OCI-LY7 (cell line): ENCODE measurements at regions not wholly inside any gene's neighbourhood (a gene's known extent, or its start where the extent isn't known, plus 50 kb on each side); places are given as distances from the start of the nearest gene placed in this dataset.

Source experiments
- BruUV-seq: library from RNA; stranded (reverse); fragments of 400-500 nt; replicated peaks from 2 replicates; lab custom pipeline; 2021; lab: Mats Ljungman, UMichigan
- CTCF ChIA-PET: fragments of 300-600 bp; sonication (Branson Sonifier 250); formaldehyde crosslinking; loops from one replicate; lab custom pipeline; 2022; ENCODE audit warnings: antibody characterized with exemption; ENCODE audit not compliant: unreplicated experiment; lab: Charles Lee
- POLR2A ChIA-PET: fragments of 300-600 bp; sonication (Branson Sonifier 250); formaldehyde crosslinking; loops from one replicate; lab custom pipeline; 2022; ENCODE audit warnings: antibody characterized with exemption; lab: Charles Lee
- DNase-seq: peaks from one replicate; pipeline ENCODE4 v3.0.0-alpha.2; 2015; ENCODE audit warnings: low spot score
- H2AFZ ChIP-seq: fragments of 200-600 bp; sonication (generic), shearing (Covaris generic); 2 replicates; pipeline ENCODE4 v1.6.1; 2014; ENCODE audit warnings: mild to moderate bottlenecking, antibody characterized with exemption, low read length, moderate library complexity
- H3K27ac ChIP-seq: fragments of 200-600 bp; sonication (generic); 2 replicates; pipeline ENCODE4 v1.5.1; 2014; ENCODE audit warnings: mixed run types, low read depth, mild to moderate bottlenecking, moderate library complexity, low read length, inconsistent platforms; ENCODE audit not compliant: poor library complexity, severe bottlenecking
- H3K36me3 ChIP-seq: fragments of 200-600 bp; sonication (generic); 2 replicates; pipeline ENCODE4 v1.6.1; 2014; ENCODE audit warnings: mild to moderate bottlenecking, antibody characterized with exemption, low read length, moderate library complexity, mixed read lengths; ENCODE audit not compliant: insufficient read depth
- H3K4me1 ChIP-seq: fragments of 200-600 bp; sonication (generic); 2 replicates; pipeline ENCODE4 v1.5.1; 2014; ENCODE audit warnings: mild to moderate bottlenecking, low read length; ENCODE audit not compliant: insufficient read depth, poor library complexity, severe bottlenecking
- H3K4me2 ChIP-seq: fragments of 200-600 bp; sonication (generic); 2 replicates; pipeline ENCODE4 v1.6.1; 2014; ENCODE audit warnings: mild to moderate bottlenecking, low read length
- H3K4me3 ChIP-seq: fragments of 200-600 bp; sonication (generic); 2 replicates; pipeline ENCODE4 v1.5.1; 2014; ENCODE audit warnings: mild to moderate bottlenecking, low read depth, low read length; ENCODE audit not compliant: poor library complexity, severe bottlenecking
- H3K79me2 ChIP-seq: fragments of 200-600 bp; sonication (generic); 2 replicates; pipeline ENCODE4 v1.6.1; 2016; ENCODE audit warnings: low read depth, mild to moderate bottlenecking, low read length, moderate library complexity, mixed read lengths; ENCODE audit not compliant: insufficient read depth
- H3K9me2 ChIP-seq: fragments of 200-600 bp; sonication (generic); 2 replicates; pipeline ENCODE4 v1.6.1; 2016; ENCODE audit warnings: mild to moderate bottlenecking, low read length, mixed read lengths; ENCODE audit not compliant: insufficient read depth
- H3K9me3 ChIP-seq: fragments of 200-600 bp; sonication (generic); 2 replicates; pipeline ENCODE4 v1.6.1; 2014; ENCODE audit warnings: mild to moderate bottlenecking, mixed run types, low read length, mixed read lengths
- H4K20me1 ChIP-seq: fragments of 200-600 bp; sonication (generic); 2 replicates; pipeline ENCODE4 v1.6.1; 2014; ENCODE audit warnings: mild to moderate bottlenecking, antibody characterized with exemption, low read length, moderate library complexity, mixed read lengths; ENCODE audit not compliant: insufficient read depth
- EZH2phosphoT487 ChIP-seq: fragments of 200-600 bp; sonication (generic); IDR thresholded peaks from 2 replicates; pipeline ENCODE4 v1.6.1; 2018; ENCODE audit warnings: low read depth, borderline replicate concordance, mild to moderate bottlenecking, mixed run types, antibody characterized with exemption, low read length, moderate library complexity, mixed read lengths
- intact Hi-C: fragments of 100-400 bp; cut with micrococcal nuclease; formaldehyde crosslinking; loops from one replicate; pipeline ENCODE4 v1.10.0; 2022; ENCODE audit not compliant: unreplicated experiment
- TF ChIP-seq, protein P1 (sequence below): fragments of 200-600 bp; sonication (generic); conservative IDR thresholded peaks from 2 replicates; pipeline ENCODE4 v1.5.1; 2014; ENCODE audit warnings: mild to moderate bottlenecking, antibody characterized with exemption, low read length, moderate library complexity, mixed read lengths

DNA sequence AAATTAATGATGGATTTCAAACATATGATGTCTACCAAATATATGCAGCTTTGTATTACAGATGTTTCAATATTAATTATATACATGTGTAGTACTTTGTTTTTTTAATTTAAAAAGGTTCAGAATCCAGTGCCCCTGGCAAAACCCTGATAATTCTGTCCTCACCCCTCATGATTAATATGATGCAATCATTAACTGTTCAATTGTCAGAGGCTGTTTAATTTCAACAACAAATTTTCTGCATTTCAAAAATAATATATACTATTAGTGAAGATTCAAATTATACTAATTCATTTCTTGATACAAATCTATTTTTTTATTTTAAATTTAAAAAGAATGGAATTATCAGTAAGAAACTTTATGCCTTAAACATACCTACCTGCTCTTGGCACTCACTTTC is 162.6 kb downstream of the HHIPL2 start:
- intact Hi-C loops, result no loop called here
- H3K4me2 ChIP-seq, result no peak overlapping the region
- H3K9me2 ChIP-seq, result no peaks in the 10 kb centered on the region
- DNase-seq, result no peak
- H3K4me1 ChIP-seq, result no peaks in the 10 kb centered on the region
- H2AFZ ChIP-seq, result no peak overlapping the region
- H3K36me3 ChIP-seq, result no peaks in the 10 kb centered on the region
- H4K20me1 ChIP-seq, result no peaks in the 10 kb centered on the region
- no peaks in the 10 kb centered on the region for H3K79me2 ChIP-seq
- no peak overlapping the region for H3K27ac ChIP-seq
- no TSS peak for BruUV-seq
- POLR2A ChIA-PET, result no interaction called here
- H3K4me3 ChIP-seq, result no peak overlapping the region
- no peaks in the 10 kb centered on the region for H3K9me3 ChIP-seq
- no peak for TF ChIP-seq EZH2phosphoT487
- CTCF ChIA-PET, result no interaction called here

DNA sequence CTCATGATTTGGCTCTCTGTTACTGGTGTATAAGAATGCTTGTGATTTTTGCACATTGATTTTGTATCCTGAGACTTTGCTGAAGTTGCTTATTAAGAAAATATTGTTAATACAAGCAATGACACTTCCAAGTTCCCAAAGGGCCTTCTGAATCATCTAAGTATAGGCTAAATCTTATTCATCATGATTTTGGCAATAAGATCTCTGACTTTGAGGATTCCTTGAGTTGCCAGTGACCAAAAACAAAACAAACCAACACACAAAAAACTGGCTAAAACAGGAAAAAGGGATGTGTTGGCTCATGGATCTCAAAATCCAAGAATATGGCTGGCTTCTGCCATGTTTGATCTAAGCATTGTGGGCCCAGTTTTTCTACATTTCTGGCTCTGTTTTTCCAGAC is 163.4 kb downstream of the HHIPL2 start:
- H3K4me3 ChIP-seq, result no peak overlapping the region
- DNase-seq, result no peak
- H3K9me3 ChIP-seq, result no peaks in the 10 kb centered on the region
- H3K9me2 ChIP-seq, result no peaks in the 10 kb centered on the region
- H3K79me2 ChIP-seq, result no peaks in the 10 kb centered on the region
- H3K36me3 ChIP-seq, result no peaks in the 10 kb centered on the region
- H4K20me1 ChIP-seq, result no peaks in the 10 kb centered on the region
- H2AFZ ChIP-seq, result no peak overlapping the region
- no peaks in the 10 kb centered on the region for H3K4me1 ChIP-seq
- POLR2A ChIA-PET, result no interaction called here
- intact Hi-C loops, result no loop called here
- no peak for TF ChIP-seq EZH2phosphoT487
- TF ChIP-seq, protein P1, sequence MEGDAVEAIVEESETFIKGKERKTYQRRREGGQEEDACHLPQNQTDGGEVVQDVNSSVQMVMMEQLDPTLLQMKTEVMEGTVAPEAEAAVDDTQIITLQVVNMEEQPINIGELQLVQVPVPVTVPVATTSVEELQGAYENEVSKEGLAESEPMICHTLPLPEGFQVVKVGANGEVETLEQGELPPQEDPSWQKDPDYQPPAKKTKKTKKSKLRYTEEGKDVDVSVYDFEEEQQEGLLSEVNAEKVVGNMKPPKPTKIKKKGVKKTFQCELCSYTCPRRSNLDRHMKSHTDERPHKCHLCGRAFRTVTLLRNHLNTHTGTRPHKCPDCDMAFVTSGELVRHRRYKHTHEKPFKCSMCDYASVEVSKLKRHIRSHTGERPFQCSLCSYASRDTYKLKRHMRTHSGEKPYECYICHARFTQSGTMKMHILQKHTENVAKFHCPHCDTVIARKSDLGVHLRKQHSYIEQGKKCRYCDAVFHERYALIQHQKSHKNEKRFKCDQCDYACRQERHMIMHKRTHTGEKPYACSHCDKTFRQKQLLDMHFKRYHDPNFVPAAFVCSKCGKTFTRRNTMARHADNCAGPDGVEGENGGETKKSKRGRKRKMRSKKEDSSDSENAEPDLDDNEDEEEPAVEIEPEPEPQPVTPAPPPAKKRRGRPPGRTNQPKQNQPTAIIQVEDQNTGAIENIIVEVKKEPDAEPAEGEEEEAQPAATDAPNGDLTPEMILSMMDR, result no peak
- no peak overlapping the region for H3K27ac ChIP-seq
- CTCF ChIA-PET, result no interaction called here
- no peak overlapping the region for H3K4me2 ChIP-seq
- BruUV-seq, result no TSS peak

DNA sequence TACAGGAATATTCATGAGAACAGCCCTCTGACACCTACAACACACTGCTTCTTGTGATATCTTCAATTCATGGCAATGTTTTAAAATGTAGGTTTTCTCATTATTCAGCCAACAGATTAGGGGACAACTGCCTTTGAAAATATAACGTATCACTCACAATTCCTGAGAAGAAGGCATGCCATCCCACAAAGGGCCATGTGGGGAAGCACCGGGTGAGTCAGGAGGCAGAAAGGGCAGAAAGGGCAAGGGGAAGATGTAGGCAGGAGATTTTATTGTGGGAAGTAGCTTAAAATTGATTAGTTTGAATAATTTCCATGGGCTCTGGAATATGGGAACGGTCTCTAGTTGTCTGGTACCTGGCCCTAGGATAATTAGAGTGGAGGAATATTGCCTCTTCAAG is 165.7 kb downstream of the HHIPL2 start:
- H3K9me2 ChIP-seq, result no peaks in the 10 kb centered on the region
- TF ChIP-seq, protein P1, result no peak
- TF ChIP-seq EZH2phosphoT487, result no peak
- no TSS peak for BruUV-seq
- H3K36me3 ChIP-seq, result no peaks in the 10 kb centered on the region
- H3K79me2 ChIP-seq, result no peaks in the 10 kb centered on the region
- H3K4me1 ChIP-seq, result no peaks in the 10 kb centered on the region
- no peak overlapping the region for H3K4me3 ChIP-seq
- H3K4me2 ChIP-seq, result no peak overlapping the region
- H2AFZ ChIP-seq, result no peak overlapping the region
- H3K27ac ChIP-seq, result no peak overlapping the region
- CTCF ChIA-PET, result no interaction called here
- POLR2A ChIA-PET, result interaction anchor here (0.6 kb wide), 1 partner anchor 736 kb away, joined by 3 read pairs; no protein-coding TSS in a partner anchor
- intact Hi-C loops, result no loop called here
- DNase-seq, result no peak
- no peaks in the 10 kb centered on the region for H3K9me3 ChIP-seq
- H4K20me1 ChIP-seq, result no peaks in the 10 kb centered on the region
